IPS-15b (cell line): ENCODE measurements at regions not wholly inside any gene's neighbourhood (a gene's known extent, or its start where the extent isn't known, plus 50 kb on each side); places are given as distances from the start of the nearest gene placed in this dataset.
"Not testable (repeated sequence)": the region's sequence is repeated elsewhere in the genome, so short reads cannot be mapped to it uniquely, and the experiment has no call there.

Experiments
- H3K27me3 ChIP-seq: one replicate; pipeline ENCODE4 v1.6.1; 2013; ENCODE audit warnings: low read length; ENCODE audit not compliant: control insufficient read depth, insufficient read depth
- H3K36me3 ChIP-seq: one replicate; pipeline ENCODE4 v1.6.1; 2013; ENCODE audit warnings: low read length; ENCODE audit not compliant: control insufficient read depth, insufficient read depth
- H3K4me1 ChIP-seq: one replicate; pipeline ENCODE4 v1.6.1; 2013; ENCODE audit warnings: mild to moderate bottlenecking, low read length; ENCODE audit not compliant: control insufficient read depth, insufficient read depth
- H3K4me3 ChIP-seq: one replicate; pipeline ENCODE4 v1.5.1; 2013; ENCODE audit warnings: low read depth, low read length
- H3K9ac ChIP-seq: one replicate; pipeline ENCODE4 v1.6.1; 2013; ENCODE audit warnings: low read depth, mild to moderate bottlenecking, low read length
- H3K9me3 ChIP-seq: one replicate; pipeline ENCODE4 v1.6.1; 2013; ENCODE audit warnings: mild to moderate bottlenecking, low read length; ENCODE audit not compliant: control insufficient read depth, insufficient read depth

- Histone ChIP-seq H3K4me3 (no peak overlapping the region), H3K27me3 (no peaks in the 10 kb centered on the region), H3K36me3 (no peaks in the 10 kb centered on the region), H3K9ac (no peak overlapping the region), H3K4me1 (no peaks in the 10 kb centered on the region), H3K9me3 (no peaks in the 10 kb centered on the region)
Measured at GRCh38 chr17:31731118-31731517, 127.9 kb downstream of the COPRS start.

DNA sequence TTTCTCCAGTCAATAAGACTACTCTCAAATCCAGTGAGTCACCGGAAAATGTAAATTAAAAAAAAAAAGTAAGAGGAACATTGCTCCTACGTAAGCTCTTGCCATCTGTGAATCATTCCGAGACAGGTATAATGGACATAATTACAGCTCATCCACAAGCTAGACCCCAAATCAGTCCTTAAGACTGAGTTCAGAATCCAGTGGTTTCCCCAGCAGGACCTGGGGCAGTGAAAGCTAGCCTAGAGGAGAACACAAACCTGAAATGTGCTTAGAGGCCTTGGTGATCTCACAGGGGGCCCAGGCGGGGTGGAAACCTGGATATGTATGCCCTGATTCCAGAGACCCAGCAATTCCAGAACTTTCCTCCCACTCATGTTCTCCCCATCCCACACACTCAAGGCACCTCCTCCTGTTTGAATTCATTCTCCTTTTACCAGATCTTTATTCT, 132.0 kb downstream of the COPRS start:
- no peaks in the 10 kb centered on the region for H3K27me3 ChIP-seq
- H3K9me3 ChIP-seq, result no peaks in the 10 kb centered on the region
- H3K9ac ChIP-seq, result no peak overlapping the region
- H3K4me1 ChIP-seq, result no peaks in the 10 kb centered on the region
- H3K36me3 ChIP-seq, result no peaks in the 10 kb centered on the region
- H3K4me3 ChIP-seq, result no peak overlapping the region

- Histone ChIP-seq H3K9ac (no peak overlapping the region), H3K27me3 (no peaks in the 10 kb centered on the region), H3K9me3 (no peaks in the 10 kb centered on the region), H3K4me1 (no peaks in the 10 kb centered on the region), H3K36me3 (no peaks in the 10 kb centered on the region), H3K4me3 (no peak overlapping the region)
Measured at GRCh38 chr17:31724619-31725018, 134.4 kb downstream of the COPRS start.

- Histone ChIP-seq H3K4me1 (no peaks in the 10 kb centered on the region), H3K36me3 (no peaks in the 10 kb centered on the region), H3K27me3 (no peaks in the 10 kb centered on the region), H3K9ac (no peak overlapping the region), H3K4me3 (no peak overlapping the region), H3K9me3 (no peaks in the 10 kb centered on the region)
Measured at GRCh38 chr17:31724026-31724425, 135.0 kb downstream of the COPRS start.

- Histone ChIP-seq H3K36me3 (no peaks in the 10 kb centered on the region), H3K4me1 (no peaks in the 10 kb centered on the region), H3K4me3 (no peak overlapping the region), H3K9ac (no peak overlapping the region), H3K27me3 (no peaks in the 10 kb centered on the region), H3K9me3 (no peaks in the 10 kb centered on the region)
Measured at GRCh38 chr17:31722251-31723056, 136.6 kb downstream of the COPRS start.

DNA sequence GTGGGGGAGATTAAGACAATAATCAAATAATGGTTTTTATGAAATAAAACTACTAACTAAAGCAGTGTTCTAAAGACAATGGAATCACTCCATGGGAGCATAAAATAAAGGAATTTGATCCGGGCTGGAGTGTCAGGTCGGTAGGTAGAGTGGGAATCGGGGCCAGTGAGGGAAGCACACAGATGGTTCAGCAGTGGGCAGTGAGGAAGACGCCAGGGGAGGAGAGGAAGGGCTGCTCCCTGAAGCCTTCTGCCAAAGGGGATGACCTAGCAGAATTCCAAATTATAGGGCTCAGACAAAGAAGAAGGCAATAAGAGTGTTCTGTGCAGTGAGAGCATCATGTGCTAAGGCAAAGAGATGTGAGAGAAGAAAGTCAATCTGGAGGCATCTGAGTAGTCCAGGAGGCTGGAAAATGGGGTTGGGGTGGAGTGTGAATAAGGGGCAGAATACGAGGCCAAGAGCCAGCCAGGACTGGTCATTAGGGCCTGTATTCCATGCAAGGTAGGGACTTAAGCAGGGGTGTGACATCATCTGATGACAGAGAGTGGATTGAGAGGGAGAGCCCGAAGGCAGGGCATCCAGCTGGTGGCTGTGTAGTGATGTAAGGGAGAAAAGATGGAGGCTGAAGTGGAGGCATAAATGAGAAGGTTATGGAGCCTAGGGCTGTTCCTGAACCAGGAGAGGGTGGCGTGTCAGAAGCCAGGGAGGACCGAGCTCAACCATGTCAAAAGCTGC, 137.6 kb downstream of the COPRS start:
- H3K27me3 ChIP-seq, result no peaks in the 10 kb centered on the region
- H3K9me3 ChIP-seq, result no peaks in the 10 kb centered on the region
- H3K4me1 ChIP-seq, result no peaks in the 10 kb centered on the region
- H3K36me3 ChIP-seq, result no peaks in the 10 kb centered on the region
- H3K9ac ChIP-seq, result no peak overlapping the region
- H3K4me3 ChIP-seq, result no peak overlapping the region

DNA sequence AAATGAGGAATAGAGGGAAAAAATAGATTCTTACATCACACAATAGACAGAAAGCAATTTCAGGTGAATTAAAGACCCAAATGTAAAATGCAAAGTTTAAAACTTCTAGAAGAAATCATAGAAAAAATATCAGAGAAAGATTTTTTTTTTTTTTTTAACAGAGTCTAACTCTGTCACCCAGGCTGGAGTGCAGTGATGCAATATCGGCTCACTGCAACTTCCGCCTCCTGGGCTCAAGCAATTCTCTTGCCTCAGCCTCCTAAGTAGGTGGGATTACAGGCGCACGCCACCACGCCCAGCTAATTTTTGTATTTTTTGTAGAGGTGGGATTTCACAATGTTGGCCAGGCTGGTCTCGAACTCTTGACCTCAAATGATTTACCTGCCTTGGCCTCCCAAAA, 141.8 kb downstream of the COPRS start:
- H3K4me1 ChIP-seq, H3K36me3 ChIP-seq, H3K4me3 ChIP-seq, H3K27me3 ChIP-seq, H3K9ac ChIP-seq, H3K9me3 ChIP-seq: not testable (repeated sequence)

DNA sequence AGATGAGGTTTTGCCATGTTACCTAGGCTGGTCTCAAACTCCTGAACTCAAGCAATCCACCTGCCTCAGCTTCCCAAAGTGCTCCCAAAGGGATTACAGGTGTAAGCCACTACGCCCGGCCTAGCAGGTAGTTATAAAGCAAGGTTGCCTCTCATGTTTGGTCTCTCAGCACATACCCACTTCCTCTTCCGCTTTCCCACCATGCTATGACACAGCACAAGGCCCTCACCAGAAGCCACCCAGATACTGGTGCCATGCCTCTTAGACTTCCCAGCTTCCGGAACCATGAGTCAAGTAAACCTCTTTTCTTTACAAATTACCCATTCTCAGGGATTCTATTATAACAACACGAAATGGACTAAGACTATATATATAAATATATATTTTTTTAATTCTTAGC, 143.6 kb downstream of the COPRS start:
- Histone ChIP-seq H3K27me3 (no peaks in the 10 kb centered on the region), H3K4me3 (no peak overlapping the region), H3K9ac (no peak overlapping the region), H3K4me1 (no peaks in the 10 kb centered on the region), H3K9me3 (no peaks in the 10 kb centered on the region), H3K36me3 (no peaks in the 10 kb centered on the region)

GRCh38 chr17:31704483-31704882, 154.6 kb downstream of the COPRS start:
- Histone ChIP-seq H3K4me3 (no peak overlapping the region), H3K4me1 (no peaks in the 10 kb centered on the region), H3K9me3 (no peaks in the 10 kb centered on the region), H3K9ac (no peak overlapping the region), H3K36me3 (no peaks in the 10 kb centered on the region), H3K27me3 (no peaks in the 10 kb centered on the region)

- no peaks in the 10 kb centered on the region for H3K9me3 ChIP-seq
- no peak overlapping the region for H3K9ac ChIP-seq
- H3K4me1 ChIP-seq, result no peaks in the 10 kb centered on the region
- H3K4me3 ChIP-seq, result no peak overlapping the region
- H3K36me3 ChIP-seq, result no peaks in the 10 kb centered on the region
- H3K27me3 ChIP-seq, result no peaks in the 10 kb centered on the region
Measured at GRCh38 chr17:31702041-31702440, 157.0 kb downstream of the COPRS start.

DNA sequence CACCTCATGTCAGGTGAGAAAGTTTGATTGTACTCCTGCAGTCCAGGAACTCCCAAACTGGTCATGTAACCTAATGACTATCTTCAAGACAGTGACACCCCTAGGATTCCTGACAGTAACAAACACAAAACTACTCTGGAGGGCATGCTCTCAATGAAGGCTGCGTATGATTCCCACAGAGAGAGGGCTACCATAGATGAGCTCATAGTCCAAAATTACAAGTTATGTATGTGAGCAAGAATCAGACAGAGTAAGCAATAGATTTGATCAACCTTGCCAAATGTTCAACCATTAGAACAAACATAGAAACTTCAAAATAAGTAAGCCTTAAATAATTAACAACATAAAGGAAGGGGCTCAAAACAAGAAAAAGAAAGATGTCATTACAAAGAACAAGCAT, 158.1 kb downstream of the COPRS start:
- H3K4me1 ChIP-seq, result no peaks in the 10 kb centered on the region
- H3K4me3 ChIP-seq, result no peak overlapping the region
- no peaks in the 10 kb centered on the region for H3K9me3 ChIP-seq
- no peaks in the 10 kb centered on the region for H3K36me3 ChIP-seq
- no peak overlapping the region for H3K9ac ChIP-seq
- H3K27me3 ChIP-seq, result no peaks in the 10 kb centered on the region

DNA sequence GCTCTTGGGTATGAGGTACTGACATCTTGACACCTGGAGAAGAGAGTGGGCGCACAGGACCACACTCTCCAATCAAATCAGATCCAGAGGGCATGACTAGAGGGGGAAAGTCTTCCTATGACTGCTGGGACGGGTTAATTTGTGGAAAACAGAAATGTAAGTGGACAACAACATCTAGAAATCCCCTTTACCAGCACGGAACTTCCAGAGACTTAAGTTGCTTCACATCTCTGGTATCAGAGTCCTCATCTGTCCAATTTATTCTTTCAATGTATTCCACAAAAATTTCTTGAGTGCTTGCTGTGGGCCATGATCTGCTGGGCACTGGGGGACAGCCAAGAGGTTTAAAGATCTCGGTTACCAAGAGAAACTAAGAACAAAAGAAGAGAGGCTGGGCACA, 159.2 kb downstream of the COPRS start:
- H3K27me3 ChIP-seq, result no peaks in the 10 kb centered on the region
- no peaks in the 10 kb centered on the region for H3K36me3 ChIP-seq
- no peaks in the 10 kb centered on the region for H3K9me3 ChIP-seq
- H3K4me1 ChIP-seq, result no peaks in the 10 kb centered on the region
- H3K4me3 ChIP-seq, result no peak overlapping the region
- H3K9ac ChIP-seq, result no peak overlapping the region
